OCI-LY3 (cell line): ENCODE measurements at regions not wholly inside any gene's neighbourhood (a gene's known extent, or its start where the extent isn't known, plus 50 kb on each side); places are given as distances from the start of the nearest gene placed in this dataset.

Source experiments
- EZH2phosphoT487 ChIP-seq: fragments of 200-600 bp; shearing (Covaris generic); IDR thresholded peaks from 2 replicates; pipeline ENCODE4 v1.6.1; 2018; ENCODE audit warnings: antibody characterized with exemption, mixed run types, low read depth
- TF ChIP-seq, protein P1 (sequence below): fragments of 200-600, 300-600 bp; sonication (generic); IDR thresholded peaks from 2 replicates; pipeline ENCODE4 v1.5.1; 2014; ENCODE audit warnings: antibody characterized with exemption, low read length, low read depth

DNA sequence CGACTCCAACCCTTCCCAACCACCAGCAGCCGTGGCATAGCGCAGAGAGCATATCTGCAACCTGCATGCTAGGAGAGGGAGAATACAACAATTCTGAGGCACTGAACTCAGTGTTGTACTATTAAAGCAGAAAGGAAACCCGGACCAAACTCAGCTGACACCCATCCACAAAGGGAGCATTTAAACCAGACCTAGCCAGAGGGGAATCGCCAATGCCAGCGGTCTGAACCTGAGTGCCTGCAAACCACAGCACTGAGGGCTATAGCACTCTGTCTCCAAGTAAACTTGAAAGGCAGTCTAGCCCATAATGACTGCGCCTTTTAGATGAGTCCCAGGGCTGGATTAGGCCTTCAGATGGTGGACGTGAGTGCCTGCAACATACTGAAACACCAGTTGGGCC is 494.4 kb upstream of the PTPRD start:
- TF ChIP-seq, protein P1, sequence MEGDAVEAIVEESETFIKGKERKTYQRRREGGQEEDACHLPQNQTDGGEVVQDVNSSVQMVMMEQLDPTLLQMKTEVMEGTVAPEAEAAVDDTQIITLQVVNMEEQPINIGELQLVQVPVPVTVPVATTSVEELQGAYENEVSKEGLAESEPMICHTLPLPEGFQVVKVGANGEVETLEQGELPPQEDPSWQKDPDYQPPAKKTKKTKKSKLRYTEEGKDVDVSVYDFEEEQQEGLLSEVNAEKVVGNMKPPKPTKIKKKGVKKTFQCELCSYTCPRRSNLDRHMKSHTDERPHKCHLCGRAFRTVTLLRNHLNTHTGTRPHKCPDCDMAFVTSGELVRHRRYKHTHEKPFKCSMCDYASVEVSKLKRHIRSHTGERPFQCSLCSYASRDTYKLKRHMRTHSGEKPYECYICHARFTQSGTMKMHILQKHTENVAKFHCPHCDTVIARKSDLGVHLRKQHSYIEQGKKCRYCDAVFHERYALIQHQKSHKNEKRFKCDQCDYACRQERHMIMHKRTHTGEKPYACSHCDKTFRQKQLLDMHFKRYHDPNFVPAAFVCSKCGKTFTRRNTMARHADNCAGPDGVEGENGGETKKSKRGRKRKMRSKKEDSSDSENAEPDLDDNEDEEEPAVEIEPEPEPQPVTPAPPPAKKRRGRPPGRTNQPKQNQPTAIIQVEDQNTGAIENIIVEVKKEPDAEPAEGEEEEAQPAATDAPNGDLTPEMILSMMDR: no peak
- no peak for TF ChIP-seq EZH2phosphoT487
